T-helper 2 cell treated with Interferon-gamma antibody and Interleukin-4, amounts not matched to agents 5 μg/mL and 100 μg/mL, for 36 hours (primary cell): ENCODE measurements at regions not wholly inside any gene's neighbourhood (a gene's known extent, or its start where the extent isn't known, plus 50 kb on each side); places are given as distances from the start of the nearest gene placed in this dataset.

Source experiments
- DNase-seq: peaks from one replicate; pipeline ENCODE4 v3.0.0; 2021; ENCODE audit warnings: low spot score
- H3K27ac Mint-ChIP-seq: one replicate; pipeline ENCODE4 v1.8.0; 2021; ENCODE audit warnings: mild to moderate bottlenecking, mixed read lengths
- H3K27me3 Mint-ChIP-seq: one replicate; pipeline ENCODE4 v1.8.0; 2021; ENCODE audit warnings: low read depth, mixed read lengths
- H3K36me3 Mint-ChIP-seq: one replicate; pipeline ENCODE4 v1.8.0; 2021; ENCODE audit warnings: low read depth, mixed read lengths
- H3K4me1 Mint-ChIP-seq: one replicate; pipeline ENCODE4 v1.8.0; 2021; ENCODE audit warnings: low read depth, mixed read lengths
- H3K4me3 Mint-ChIP-seq: one replicate; pipeline ENCODE4 v1.8.0; 2022; ENCODE audit warnings: mild to moderate bottlenecking, moderate library complexity, mixed read lengths
- H3K9me3 Mint-ChIP-seq: one replicate; pipeline ENCODE4 v1.8.0; 2021; ENCODE audit warnings: mixed read lengths

GRCh38 chr14:59097681-59098080, 90.8 kb upstream of the DAAM1 start:
- no peaks in the 10 kb centered on the region for H3K36me3 Mint-ChIP-seq
- H3K27ac Mint-ChIP-seq = no peak overlapping the region
- peaks cover 7% of the 10 kb centered on the region for H3K27me3 Mint-ChIP-seq
- no peaks in the 10 kb centered on the region for H3K9me3 Mint-ChIP-seq
- H3K4me3 Mint-ChIP-seq = no peak overlapping the region
- no peak for DNase-seq
- no peaks in the 10 kb centered on the region for H3K4me1 Mint-ChIP-seq

GRCh38 chr14:59098377-59098776, 90.1 kb upstream of the DAAM1 start:
- H3K36me3 Mint-ChIP-seq = no peaks in the 10 kb centered on the region
- no peak overlapping the region for H3K27ac Mint-ChIP-seq
- no peak for DNase-seq
- H3K4me1 Mint-ChIP-seq = no peaks in the 10 kb centered on the region
- H3K27me3 Mint-ChIP-seq = peaks cover 7% of the 10 kb centered on the region
- H3K4me3 Mint-ChIP-seq = no peak overlapping the region
- no peaks in the 10 kb centered on the region for H3K9me3 Mint-ChIP-seq

- Mint-ChIP-seq H3K4me1 (no peaks in the 10 kb centered on the region), H3K4me3 (no peak overlapping the region), H3K27ac (no peak overlapping the region), H3K9me3 (no peaks in the 10 kb centered on the region), H3K27me3 (peaks cover 5% of the 10 kb centered on the region), H3K36me3 (no peaks in the 10 kb centered on the region)
- DNase-seq = no peak
Observed at GRCh38 chr14:59100205-59100604, 88.3 kb upstream of the DAAM1 start.

- no peaks in the 10 kb centered on the region for H3K9me3 Mint-ChIP-seq
- H3K27ac Mint-ChIP-seq = no peak overlapping the region
- H3K4me1 Mint-ChIP-seq = no peaks in the 10 kb centered on the region
- H3K4me3 Mint-ChIP-seq = no peak overlapping the region
- DNase-seq = no peak
- no peaks in the 10 kb centered on the region for H3K36me3 Mint-ChIP-seq
- H3K27me3 Mint-ChIP-seq = peaks cover 5% of the 10 kb centered on the region
Observed at GRCh38 chr14:59101476-59101875, 87.0 kb upstream of the DAAM1 start.

- Mint-ChIP-seq H3K36me3 (no peaks in the 10 kb centered on the region), H3K27ac (no peak overlapping the region), H3K27me3 (peaks cover 5% of the 10 kb centered on the region), H3K4me3 (no peak overlapping the region), H3K4me1 (no peaks in the 10 kb centered on the region), H3K9me3 (no peaks in the 10 kb centered on the region)
- no peak for DNase-seq
Observed at GRCh38 chr14:59103396-59103795, 85.1 kb upstream of the DAAM1 start.

GRCh38 chr14:59107819-59108218, 80.6 kb upstream of the DAAM1 start:
- Mint-ChIP-seq H3K27ac (no peak overlapping the region), H3K27me3 (peaks cover 8% of the 10 kb centered on the region), H3K9me3 (no peaks in the 10 kb centered on the region), H3K4me3 (no peak overlapping the region), H3K36me3 (no peaks in the 10 kb centered on the region), H3K4me1 (no peaks in the 10 kb centered on the region)
- DNase-seq = no peak

- no peaks in the 10 kb centered on the region for H3K36me3 Mint-ChIP-seq
- no peak for DNase-seq
- H3K9me3 Mint-ChIP-seq = no peaks in the 10 kb centered on the region
- H3K27ac Mint-ChIP-seq = no peak overlapping the region
- no peak overlapping the region for H3K4me3 Mint-ChIP-seq
- peaks cover 2% of the 10 kb centered on the region for H3K4me1 Mint-ChIP-seq
- peaks cover 11% of the 10 kb centered on the region for H3K27me3 Mint-ChIP-seq
Observed at GRCh38 chr14:59116984-59117415, 71.5 kb upstream of the DAAM1 start.

GRCh38 chr14:59117754-59118528, 70.5 kb upstream of the DAAM1 start:
- Mint-ChIP-seq H3K4me1 (peaks cover 2% of the 10 kb centered on the region), H3K36me3 (no peaks in the 10 kb centered on the region), H3K4me3 (no peak overlapping the region), H3K27ac (no peak overlapping the region), H3K9me3 (no peaks in the 10 kb centered on the region), H3K27me3 (peaks cover 11% of the 10 kb centered on the region)
- DNase-seq = no peak

- no peak overlapping the region for H3K27ac Mint-ChIP-seq
- no peaks in the 10 kb centered on the region for H3K36me3 Mint-ChIP-seq
- no peak overlapping the region for H3K4me3 Mint-ChIP-seq
- H3K4me1 Mint-ChIP-seq = peaks cover 2% of the 10 kb centered on the region
- peaks cover 23% of the 10 kb centered on the region for H3K27me3 Mint-ChIP-seq
- no peak for DNase-seq
- H3K9me3 Mint-ChIP-seq = no peaks in the 10 kb centered on the region
Observed at GRCh38 chr14:59120921-59121320, 67.5 kb upstream of the DAAM1 start.

- no peak overlapping the region for H3K4me3 Mint-ChIP-seq
- H3K9me3 Mint-ChIP-seq = no peaks in the 10 kb centered on the region
- no peaks in the 10 kb centered on the region for H3K36me3 Mint-ChIP-seq
- no peak overlapping the region for H3K27ac Mint-ChIP-seq
- peaks cover 23% of the 10 kb centered on the region for H3K27me3 Mint-ChIP-seq
- no peak for DNase-seq
- peaks cover 3% of the 10 kb centered on the region for H3K4me1 Mint-ChIP-seq
Observed at GRCh38 chr14:59123531-59123930, 64.9 kb upstream of the DAAM1 start.

GRCh38 chr14:59123975-59124374, 64.5 kb upstream of the DAAM1 start:
- Mint-ChIP-seq H3K4me1 (peaks cover 3% of the 10 kb centered on the region), H3K4me3 (no peak overlapping the region), H3K9me3 (no peaks in the 10 kb centered on the region), H3K27ac (no peak overlapping the region), H3K27me3 (peaks cover 23% of the 10 kb centered on the region), H3K36me3 (no peaks in the 10 kb centered on the region)
- DNase-seq = no peak

GRCh38 chr14:59125156-59125555, 63.3 kb upstream of the DAAM1 start:
- H3K27me3 Mint-ChIP-seq = peaks cover 22% of the 10 kb centered on the region
- H3K9me3 Mint-ChIP-seq = no peaks in the 10 kb centered on the region
- H3K36me3 Mint-ChIP-seq = no peaks in the 10 kb centered on the region

GRCh38 chr14:59126714-59127436, 61.6 kb upstream of the DAAM1 start:
- Mint-ChIP-seq H3K27ac (no peak overlapping the region), H3K9me3 (no peaks in the 10 kb centered on the region), H3K4me1 (peaks cover 3% of the 10 kb centered on the region), H3K36me3 (no peaks in the 10 kb centered on the region), H3K4me3 (no peak overlapping the region), H3K27me3 (peaks cover 23% of the 10 kb centered on the region)
- no peak for DNase-seq

More at GRCh38 chr14:59125156-59125555, 63.3 kb upstream of the DAAM1 start:
- H3K4me3 Mint-ChIP-seq = no peak overlapping the region
- H3K27ac Mint-ChIP-seq = no peak overlapping the region
- DNase-seq = no peak
- peaks cover 3% of the 10 kb centered on the region for H3K4me1 Mint-ChIP-seq

- peaks cover 28% of the 10 kb centered on the region for H3K27me3 Mint-ChIP-seq
- H3K27ac Mint-ChIP-seq = no peak overlapping the region
- no peaks in the 10 kb centered on the region for H3K9me3 Mint-ChIP-seq
- DNase-seq = no peak
- no peaks in the 10 kb centered on the region for H3K36me3 Mint-ChIP-seq
- H3K4me1 Mint-ChIP-seq = peaks cover 3% of the 10 kb centered on the region
- no peak overlapping the region for H3K4me3 Mint-ChIP-seq
Observed at GRCh38 chr14:59127437-59127732, 61.1 kb upstream of the DAAM1 start.
